CD4-positive, alpha-beta T cell (primary cell): ENCODE measurements at regions not wholly inside any gene's neighbourhood (a gene's known extent, or its start where the extent isn't known, plus 50 kb on each side); places are given as distances from the start of the nearest gene placed in this dataset.

ENCODE experiments used
- ATAC-seq: fragments of 200-7000 bp; cut with Tn5 transposase; one replicate; pipeline ENCODE4 v1.10.0; 2022; ENCODE audit warnings: mild to moderate bottlenecking; ENCODE audit not compliant: poor library complexity
- CTCF ChIA-PET: fragments of 350-600 bp; sonication (Branson Sonifier 250); formaldehyde crosslinking; loops from one replicate; lab custom pipeline; 2021; ENCODE audit warnings: antibody characterized with exemption, inconsistent platforms; lab: Charles Lee
- POLR2A ChIA-PET: fragments of 350-600 bp; sonication (Branson Sonifier 250); formaldehyde crosslinking; loops from one replicate; lab custom pipeline; 2021; ENCODE audit warnings: antibody characterized with exemption, inconsistent platforms; lab: Charles Lee
- DNase-seq, 14 experiments: peaks; one replicate each; pipeline ENCODE4 v3.0.0-alpha.2; 2013 to 2020; ENCODE audit warnings: mixed read lengths in 2 of 14
- H3K27ac ChIP-seq, 2 donors: one replicate each; pipeline versions ENCODE4 v1.5.1 to v1.7.0; 2013; ENCODE audit warnings: low read length in 2 of 2, low read depth in 1 of 2, mild to moderate bottlenecking in 1 of 2
- H3K27me3 ChIP-seq, 2 experiments: 1 replicate in 1 of 2; 2 replicates in 1 of 2; pipeline versions ENCODE4 v1.6.1 to v1.7.0; 2013; ENCODE audit warnings: low read length in 2 of 2, control low read depth in 1 of 2, mild to moderate bottlenecking in 1 of 2, moderate library complexity in 1 of 2; ENCODE audit not compliant: insufficient read depth in 2 of 2, control insufficient read depth in 1 of 2
- H3K36me3 ChIP-seq: one replicate; pipeline ENCODE4 v1.6.1; 2013; ENCODE audit warnings: low read length, control low read depth; ENCODE audit not compliant: insufficient read depth
- H3K4me1 ChIP-seq: one replicate; pipeline ENCODE4 v1.6.1; 2013; ENCODE audit warnings: low read length, control low read depth; ENCODE audit not compliant: insufficient read depth
- H3K4me3 ChIP-seq: one replicate; pipeline ENCODE4 v1.5.1; 2013; ENCODE audit warnings: mild to moderate bottlenecking, low read length, moderate library complexity
- H3K9me3 ChIP-seq, 2 experiments: 1 replicate in 1 of 2; 2 replicates in 1 of 2; pipeline versions ENCODE4 v1.6.1 to v1.7.0; 2013; ENCODE audit warnings: low read length in 2 of 2, mild to moderate bottlenecking in 2 of 2, control low read depth in 1 of 2, moderate library complexity in 1 of 2; ENCODE audit not compliant: control insufficient read depth in 1 of 2, insufficient read depth in 1 of 2
- H3K27ac Mint-ChIP-seq: one replicate; pipeline ENCODE4 v1.8.0; 2020; ENCODE audit warnings: mixed read lengths
- H3K27me3 Mint-ChIP-seq: one replicate; pipeline ENCODE4 v1.8.0; 2021; ENCODE audit warnings: mixed read lengths
- H3K36me3 Mint-ChIP-seq: one replicate; pipeline ENCODE4 v1.8.0; 2021; ENCODE audit warnings: low read depth, mixed read lengths
- H3K4me1 Mint-ChIP-seq: one replicate; pipeline ENCODE4 v1.8.0; 2021; ENCODE audit warnings: low read depth, mixed read lengths
- H3K4me3 Mint-ChIP-seq: one replicate; pipeline ENCODE4 v1.8.0; 2020; ENCODE audit warnings: mild to moderate bottlenecking, mixed read lengths
- H3K9me3 Mint-ChIP-seq: one replicate; pipeline ENCODE4 v1.8.0; 2020; ENCODE audit warnings: mixed read lengths
- intact Hi-C, 2 experiments: fragments of 100-400 bp; cut with DNase I in 1 of 2; cut with micrococcal nuclease in 1 of 2; formaldehyde crosslinking; loops; one replicate each; pipeline versions ENCODE4 v1.15.1 to v1.9.0; 2023 to 2025; cut with DNase I, micrococcal nuclease
- TF ChIP-seq, protein P1 (sequence below): fragments of 200-600 bp; IDR thresholded peaks from one replicate; pipeline ENCODE4 v1.8.0; 2022; ENCODE audit warnings: antibody characterized with exemption, mild to moderate bottlenecking

DNA sequence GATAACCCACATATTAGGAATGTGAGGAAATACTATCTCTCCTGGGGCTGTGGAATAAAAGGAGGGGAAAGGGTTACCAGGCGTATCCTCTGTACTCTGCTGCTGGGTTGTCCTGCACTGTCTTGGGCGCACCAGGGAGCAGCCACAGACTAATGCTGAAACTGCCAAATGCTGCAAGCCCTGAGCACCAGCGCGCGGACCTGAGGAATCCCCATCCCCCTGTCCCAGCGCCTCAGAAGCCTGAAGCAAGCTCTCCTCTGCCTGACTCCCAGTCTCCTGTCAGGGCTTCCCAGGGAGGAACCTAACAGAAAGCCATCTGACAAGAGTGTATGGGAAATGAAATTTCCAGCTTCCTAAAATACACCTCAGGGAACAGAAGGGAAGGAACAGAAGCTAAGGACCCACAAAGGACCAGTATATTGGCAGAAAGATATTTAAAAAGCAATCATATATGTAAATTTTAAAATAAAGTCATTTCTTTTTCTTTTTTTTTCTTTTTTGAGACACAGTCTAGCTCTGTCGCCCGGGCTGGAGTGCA is 158.3 kb upstream of the C2CD4B start:
- DNase-seq (no peak), ATAC-seq (no peak)
- no peaks in the 10 kb centered on the region for H3K36me3 ChIP-seq
- TF ChIP-seq, protein P1, sequence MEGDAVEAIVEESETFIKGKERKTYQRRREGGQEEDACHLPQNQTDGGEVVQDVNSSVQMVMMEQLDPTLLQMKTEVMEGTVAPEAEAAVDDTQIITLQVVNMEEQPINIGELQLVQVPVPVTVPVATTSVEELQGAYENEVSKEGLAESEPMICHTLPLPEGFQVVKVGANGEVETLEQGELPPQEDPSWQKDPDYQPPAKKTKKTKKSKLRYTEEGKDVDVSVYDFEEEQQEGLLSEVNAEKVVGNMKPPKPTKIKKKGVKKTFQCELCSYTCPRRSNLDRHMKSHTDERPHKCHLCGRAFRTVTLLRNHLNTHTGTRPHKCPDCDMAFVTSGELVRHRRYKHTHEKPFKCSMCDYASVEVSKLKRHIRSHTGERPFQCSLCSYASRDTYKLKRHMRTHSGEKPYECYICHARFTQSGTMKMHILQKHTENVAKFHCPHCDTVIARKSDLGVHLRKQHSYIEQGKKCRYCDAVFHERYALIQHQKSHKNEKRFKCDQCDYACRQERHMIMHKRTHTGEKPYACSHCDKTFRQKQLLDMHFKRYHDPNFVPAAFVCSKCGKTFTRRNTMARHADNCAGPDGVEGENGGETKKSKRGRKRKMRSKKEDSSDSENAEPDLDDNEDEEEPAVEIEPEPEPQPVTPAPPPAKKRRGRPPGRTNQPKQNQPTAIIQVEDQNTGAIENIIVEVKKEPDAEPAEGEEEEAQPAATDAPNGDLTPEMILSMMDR: no peak
- peaks cover 4 to 7% of the 10 kb centered on the region in 2 experiments for H3K27me3 ChIP-seq
- intact Hi-C loops: no loop called here
- Mint-ChIP-seq H3K4me1 (no peaks in the 10 kb centered on the region), H3K36me3 (no peaks in the 10 kb centered on the region), H3K27ac (no peak overlapping the region), H3K27me3 (peaks cover 17% of the 10 kb centered on the region), H3K9me3 (no peaks in the 10 kb centered on the region), H3K4me3 (no peak overlapping the region)
- H3K4me3 ChIP-seq: no peak overlapping the region
- no peaks in the 10 kb centered on the region for H3K4me1 ChIP-seq
- H3K9me3 ChIP-seq: no peaks in the 10 kb centered on the region
- CTCF ChIA-PET: no interaction called here
- no peak overlapping the region for H3K27ac ChIP-seq
- POLR2A ChIA-PET: no interaction called here

DNA sequence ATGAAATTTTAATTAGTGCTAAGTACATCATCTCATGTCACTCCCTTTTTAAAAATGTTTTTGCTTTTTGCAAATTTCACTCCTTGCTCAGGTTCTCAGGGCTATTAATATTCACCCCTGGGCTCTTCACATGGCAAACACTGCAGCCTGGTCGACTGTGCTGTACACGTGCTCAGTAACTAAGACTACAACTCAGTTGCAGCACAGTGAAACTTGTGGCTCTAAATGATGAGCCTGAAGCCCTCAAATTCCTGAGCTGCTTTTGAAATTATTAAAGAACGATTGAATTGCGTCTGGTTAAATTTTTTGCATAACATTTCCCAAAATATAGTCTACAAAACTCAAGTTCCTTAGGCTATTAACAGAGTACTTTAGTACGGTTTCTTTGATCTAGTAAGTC is 159.3 kb upstream of the C2CD4B start:
- Mint-ChIP-seq H3K27me3 (peaks cover 13% of the 10 kb centered on the region), H3K4me3 (no peak overlapping the region), H3K4me1 (no peaks in the 10 kb centered on the region), H3K9me3 (no peaks in the 10 kb centered on the region), H3K27ac (no peak overlapping the region), H3K36me3 (no peaks in the 10 kb centered on the region)
- DNase-seq: no peak
- Histone ChIP-seq H3K9me3 (no peaks in the 10 kb centered on the region), H3K27me3 (peaks cover 4 to 7% of the 10 kb centered on the region in 2 experiments), H3K36me3 (no peaks in the 10 kb centered on the region), H3K4me1 (no peaks in the 10 kb centered on the region), H3K27ac (no peak overlapping the region), H3K4me3 (no peak overlapping the region)
- POLR2A ChIA-PET: no interaction called here
- CTCF ChIA-PET: no interaction called here
- intact Hi-C loops: no loop called here
- no peak for ATAC-seq
- TF ChIP-seq, protein P1: no peak

DNA sequence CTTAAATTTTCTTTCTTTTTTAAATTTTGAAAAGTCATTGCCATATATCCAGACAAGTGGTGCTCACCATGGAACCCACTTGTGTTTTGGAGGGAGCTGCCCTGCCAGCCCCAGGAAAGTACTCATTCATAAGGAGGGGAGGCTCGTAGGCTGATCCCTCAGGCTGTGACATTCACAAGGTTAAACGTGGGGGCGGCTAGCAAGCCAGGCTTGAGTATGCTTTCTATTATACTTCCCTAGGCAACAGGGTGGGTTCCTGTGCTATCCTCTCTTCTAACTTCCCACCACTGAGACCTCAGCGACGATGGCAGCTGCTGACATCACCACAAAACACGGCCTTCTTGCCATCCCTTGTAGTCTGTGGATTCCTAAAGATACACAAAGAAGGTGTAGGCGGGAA is 160.5 kb upstream of the C2CD4B start:
- Mint-ChIP-seq H3K27me3 (peaks cover 11% of the 10 kb centered on the region), H3K9me3 (no peaks in the 10 kb centered on the region), H3K27ac (no peak overlapping the region), H3K4me1 (no peaks in the 10 kb centered on the region), H3K36me3 (no peaks in the 10 kb centered on the region), H3K4me3 (no peak overlapping the region)
- TF ChIP-seq, protein P1: no peak
- Histone ChIP-seq H3K27me3 (peaks cover 4 to 7% of the 10 kb centered on the region in 2 experiments), H3K4me1 (no peaks in the 10 kb centered on the region), H3K9me3 (no peaks in the 10 kb centered on the region), H3K36me3 (no peaks in the 10 kb centered on the region), H3K27ac (no peak overlapping the region), H3K4me3 (no peak overlapping the region)
- no peak for ATAC-seq
- POLR2A ChIA-PET: no interaction called here
- intact Hi-C loops: no loop called here
- no peak for DNase-seq
- CTCF ChIA-PET: no interaction called here
